ENCODE measurements at regions not wholly inside any gene's neighbourhood (a gene's known extent, or its start where the extent isn't known, plus 50 kb on each side); places are given as distances from the start of the nearest gene placed in this dataset.
A peak's percentile ranks its signal among the peaks of the same experiment; 100 is the strongest.

GRCh38 chr11:22567759-22568158, 57.9 kb downstream of the FANCF start:
- Histone ChIP-seq H2AFZ (ENCODE audit: low read length) (no peak overlapping the region), H3K36me3 (replicated peaks in 1 of 2; ENCODE audit: control insufficient read depth in 2 of 2, insufficient read depth in 2 of 2, low read length in 2 of 2) (no peaks in the 10 kb centered on the region), H2BK5ac (ENCODE audit: low read length) (no peak overlapping the region), H3K9ac (ENCODE audit: low read depth, low read length, poor library complexity) (no peak overlapping the region), H3K4me1 (ENCODE audit: control insufficient read depth in 2 of 2, insufficient read depth in 1 of 2, low read depth in 1 of 2, low read length in 2 of 2) (peaks cover 5% of the 10 kb centered on the region in 2 donors), H3K79me1 (ENCODE audit: low read depth, low read length) (no peaks in the 10 kb centered on the region), H2AK5ac (ENCODE audit: low read depth, low read length) (no peak overlapping the region), H3K14ac (ENCODE audit: low read length) (peak overlapping the region; percentile 63), H3K27ac (replicated peaks; ENCODE audit: low read length) (no peak overlapping the region), H3K18ac (ENCODE audit: low read length) (no peak overlapping the region), H3K27me3 (ENCODE audit: control insufficient read depth in 3 of 3, insufficient read depth in 3 of 3, low read depth in 1 of 3, low read length in 3 of 3) (no peaks in the 10 kb centered on the region), H2BK12ac (ENCODE audit: low read length) (no peak overlapping the region), H4K91ac (ENCODE audit: low read depth, low read length, poor library complexity) (no peak overlapping the region), H3K4me3 (ENCODE audit: low read length in 2 of 2) (no peak overlapping the region), H4K8ac (ENCODE audit: low read depth, low read length) (no peak overlapping the region), H3K4ac (ENCODE audit: low read length) (no peak overlapping the region), H2BK120ac (ENCODE audit: low read depth, low read length) (no peak overlapping the region), H3K9me3 (replicated peaks in 1 of 2; ENCODE audit: control insufficient read depth in 2 of 2, insufficient read depth in 1 of 2, low read depth in 1 of 2, low read length in 2 of 2) (no peaks in the 10 kb centered on the region), H3K4me2 (ENCODE audit: insufficient read depth, low read length, poor library complexity, severe bottlenecking) (no peak overlapping the region), H2BK15ac (ENCODE audit: low read length) (no peak overlapping the region), H3K23ac (ENCODE audit: low read depth, low read length, poor library complexity) (no peak overlapping the region)
- no CpG with 5 or more reads among the region's 1 CpG for WGBS, 2 donors (ENCODE audit: extremely low coverage in 2 of 2, insufficient read length in 2 of 2, insufficient replicate concordance in 1 of 2)
- no peak for DNase-seq (ENCODE audit: low spot score)

GRCh38 chr11:22566293-22566692, 59.3 kb downstream of the FANCF start:
- no peaks in the 10 kb centered on the region for H3K27me3 ChIP-seq (ENCODE audit: control insufficient read depth in 3 of 3, insufficient read depth in 3 of 3, low read depth in 1 of 3, low read length in 3 of 3)
- H3K23ac ChIP-seq (ENCODE audit: low read depth, low read length, poor library complexity) = no peak overlapping the region
- H2AFZ ChIP-seq (ENCODE audit: low read length) = peak overlapping the region; percentile 27
- no peak overlapping the region for H3K4ac ChIP-seq (ENCODE audit: low read length)
- H2BK120ac ChIP-seq (ENCODE audit: low read depth, low read length) = no peak overlapping the region
- no peak overlapping the region for H2BK12ac ChIP-seq (ENCODE audit: low read length)
- H3K9me3 ChIP-seq (replicated peaks in 1 of 2; ENCODE audit: control insufficient read depth in 2 of 2, insufficient read depth in 1 of 2, low read depth in 1 of 2, low read length in 2 of 2) = no peaks in the 10 kb centered on the region
- no peak overlapping the region for H2AK5ac ChIP-seq (ENCODE audit: low read depth, low read length)
- H3K36me3 ChIP-seq (replicated peaks in 1 of 2; ENCODE audit: control insufficient read depth in 2 of 2, insufficient read depth in 2 of 2, low read length in 2 of 2) = no peaks in the 10 kb centered on the region
- H2BK5ac ChIP-seq (ENCODE audit: low read length) = no peak overlapping the region
- H3K9ac ChIP-seq (ENCODE audit: low read depth, low read length, poor library complexity) = no peak overlapping the region
- no peak overlapping the region for H3K4me2 ChIP-seq (ENCODE audit: insufficient read depth, low read length, poor library complexity, severe bottlenecking)
- H3K27ac ChIP-seq (replicated peaks; ENCODE audit: low read length) = no peak overlapping the region
- DNase-seq (ENCODE audit: low spot score) = no peak
- no peak overlapping the region for H3K4me3 ChIP-seq (ENCODE audit: low read length in 2 of 2)
- H3K4me1 ChIP-seq (ENCODE audit: control insufficient read depth in 2 of 2, insufficient read depth in 1 of 2, low read depth in 1 of 2, low read length in 2 of 2) = peaks cover 5% of the 10 kb centered on the region in 2 donors
- H4K91ac ChIP-seq (ENCODE audit: low read depth, low read length, poor library complexity) = no peak overlapping the region
- no peak overlapping the region for H2BK15ac ChIP-seq (ENCODE audit: low read length)
- no peaks in the 10 kb centered on the region for H3K79me1 ChIP-seq (ENCODE audit: low read depth, low read length)
- H3K14ac ChIP-seq (ENCODE audit: low read length) = no peak overlapping the region
- no CpG with 5 or more reads among the region's 2 CpGs for WGBS, 2 donors (ENCODE audit: extremely low coverage in 2 of 2, insufficient read length in 2 of 2, insufficient replicate concordance in 1 of 2)
- no peak overlapping the region for H3K18ac ChIP-seq (ENCODE audit: low read length)
- H4K8ac ChIP-seq (ENCODE audit: low read depth, low read length) = no peak overlapping the region

GRCh38 chr11:22561283-22561682, 64.3 kb downstream of the FANCF start:
- Histone ChIP-seq H3K27me3 (ENCODE audit: control insufficient read depth in 3 of 3, insufficient read depth in 3 of 3, low read depth in 1 of 3, low read length in 3 of 3) (no peaks in the 10 kb centered on the region), H3K23ac (ENCODE audit: low read depth, low read length, poor library complexity) (no peak overlapping the region), H3K4me3 (ENCODE audit: low read length in 2 of 2) (no peak overlapping the region), H2BK120ac (ENCODE audit: low read depth, low read length) (no peak overlapping the region), H3K4me1 (ENCODE audit: control insufficient read depth in 2 of 2, insufficient read depth in 1 of 2, low read depth in 1 of 2, low read length in 2 of 2) (no peaks in the 10 kb centered on the region), H2BK15ac (ENCODE audit: low read length) (no peak overlapping the region), H4K91ac (ENCODE audit: low read depth, low read length, poor library complexity) (no peak overlapping the region), H3K27ac (replicated peaks; ENCODE audit: low read length) (no peak overlapping the region), H3K14ac (ENCODE audit: low read length) (no peak overlapping the region), H2AFZ (ENCODE audit: low read length) (no peak overlapping the region), H3K36me3 (replicated peaks in 1 of 2; ENCODE audit: control insufficient read depth in 2 of 2, insufficient read depth in 2 of 2, low read length in 2 of 2) (no peaks in the 10 kb centered on the region), H3K18ac (ENCODE audit: low read length) (no peak overlapping the region), H2BK5ac (ENCODE audit: low read length) (no peak overlapping the region), H2BK12ac (ENCODE audit: low read length) (no peak overlapping the region), H3K4me2 (ENCODE audit: insufficient read depth, low read length, poor library complexity, severe bottlenecking) (no peak overlapping the region), H3K9me3 (replicated peaks in 1 of 2; ENCODE audit: control insufficient read depth in 2 of 2, insufficient read depth in 1 of 2, low read depth in 1 of 2, low read length in 2 of 2) (peaks cover 0 to 3% of the 10 kb centered on the region in 2 donors), H4K8ac (ENCODE audit: low read depth, low read length) (no peak overlapping the region), H2AK5ac (ENCODE audit: low read depth, low read length) (no peak overlapping the region), H3K4ac (ENCODE audit: low read length) (no peak overlapping the region), H3K79me1 (ENCODE audit: low read depth, low read length) (no peaks in the 10 kb centered on the region), H3K9ac (ENCODE audit: low read depth, low read length, poor library complexity) (no peak overlapping the region)
- no peak for DNase-seq (ENCODE audit: low spot score)
- WGBS, 2 donors (ENCODE audit: extremely low coverage in 2 of 2, insufficient read length in 2 of 2, insufficient replicate concordance in 1 of 2) = no CpG with 5 or more reads among the region's 2 CpGs

- no peaks in the 10 kb centered on the region for H3K27me3 ChIP-seq (ENCODE audit: control insufficient read depth in 3 of 3, insufficient read depth in 3 of 3, low read depth in 1 of 3, low read length in 3 of 3)
- WGBS, 2 donors (ENCODE audit: extremely low coverage in 2 of 2, insufficient read length in 2 of 2, insufficient replicate concordance in 1 of 2) = no CpG with 5 or more reads among the region's 2 CpGs
- peaks cover 0 to 3% of the 10 kb centered on the region in 2 donors for H3K4me1 ChIP-seq (ENCODE audit: control insufficient read depth in 2 of 2, insufficient read depth in 1 of 2, low read depth in 1 of 2, low read length in 2 of 2)
- DNase-seq (ENCODE audit: low spot score) = no peak
- no peak overlapping the region for H2BK5ac ChIP-seq (ENCODE audit: low read length)
- H2BK12ac ChIP-seq (ENCODE audit: low read length) = no peak overlapping the region
- H3K4me3 ChIP-seq (ENCODE audit: low read length in 2 of 2) = no peak overlapping the region
- H2BK15ac ChIP-seq (ENCODE audit: low read length) = no peak overlapping the region
- H3K36me3 ChIP-seq (replicated peaks in 1 of 2; ENCODE audit: control insufficient read depth in 2 of 2, insufficient read depth in 2 of 2, low read length in 2 of 2) = no peaks in the 10 kb centered on the region
- H3K79me1 ChIP-seq (ENCODE audit: low read depth, low read length) = no peaks in the 10 kb centered on the region
- H2BK120ac ChIP-seq (ENCODE audit: low read depth, low read length) = no peak overlapping the region
- no peak overlapping the region for H3K4me2 ChIP-seq (ENCODE audit: insufficient read depth, low read length, poor library complexity, severe bottlenecking)
- peaks cover 0 to 5% of the 10 kb centered on the region in 2 donors for H3K9me3 ChIP-seq (replicated peaks in 1 of 2; ENCODE audit: control insufficient read depth in 2 of 2, insufficient read depth in 1 of 2, low read depth in 1 of 2, low read length in 2 of 2)
- H2AK5ac ChIP-seq (ENCODE audit: low read depth, low read length) = no peak overlapping the region
- no peak overlapping the region for H3K9ac ChIP-seq (ENCODE audit: low read depth, low read length, poor library complexity)
- H4K8ac ChIP-seq (ENCODE audit: low read depth, low read length) = no peak overlapping the region
- no peak overlapping the region for H3K4ac ChIP-seq (ENCODE audit: low read length)
- H3K18ac ChIP-seq (ENCODE audit: low read length) = no peak overlapping the region
- no peak overlapping the region for H4K91ac ChIP-seq (ENCODE audit: low read depth, low read length, poor library complexity)
- no peak overlapping the region for H3K27ac ChIP-seq (replicated peaks; ENCODE audit: low read length)
- H2AFZ ChIP-seq (ENCODE audit: low read length) = no peak overlapping the region
- H3K23ac ChIP-seq (ENCODE audit: low read depth, low read length, poor library complexity) = no peak overlapping the region
- H3K14ac ChIP-seq (ENCODE audit: low read length) = no peak overlapping the region
Measured at GRCh38 chr11:22559416-22559815, 66.2 kb downstream of the FANCF start.

All from neuronal stem cell (in vitro differentiated cells).